CD4-positive, alpha-beta T cell treated with Interleukin-15 for 4 hours (primary cell): ENCODE measurements at regions not wholly inside any gene's neighbourhood (a gene's known extent, or its start where the extent isn't known, plus 50 kb on each side); places are given as distances from the start of the nearest gene placed in this dataset.
"Not testable (repeated sequence)": the region's sequence is repeated elsewhere in the genome, so short reads cannot be mapped to it uniquely, and the experiment has no call there.

Experiments used
- DNase-seq: peaks from one replicate; pipeline ENCODE4 v3.0.0-alpha.2; 2020; ENCODE audit warnings: low spot score

DNA sequence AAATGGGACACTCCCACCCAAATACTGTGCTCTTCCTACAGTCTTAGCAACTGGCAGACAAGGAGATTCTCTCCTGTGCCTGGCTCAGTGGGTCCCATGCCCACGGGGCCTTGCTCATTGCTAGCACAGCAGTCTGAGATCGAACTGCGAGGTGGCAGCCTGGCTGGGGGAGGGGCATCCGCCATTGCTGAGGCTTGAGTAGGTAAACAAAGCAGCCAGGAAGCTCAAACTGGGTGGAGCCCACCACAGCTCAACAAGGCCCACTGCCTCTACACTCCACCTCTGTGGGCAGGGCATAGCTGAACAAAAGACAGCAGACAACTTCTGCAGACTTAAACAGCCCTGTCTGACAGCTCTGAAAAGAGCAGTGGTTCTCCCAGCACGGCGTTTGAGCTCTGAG is 174.8 kb downstream of the COL12A1 start:
- DNase-seq, result not testable (repeated sequence)

GRCh38 chr6:75029333-75029732 is 176.5 kb downstream of the COL12A1 start:
- no peak for DNase-seq

DNA sequence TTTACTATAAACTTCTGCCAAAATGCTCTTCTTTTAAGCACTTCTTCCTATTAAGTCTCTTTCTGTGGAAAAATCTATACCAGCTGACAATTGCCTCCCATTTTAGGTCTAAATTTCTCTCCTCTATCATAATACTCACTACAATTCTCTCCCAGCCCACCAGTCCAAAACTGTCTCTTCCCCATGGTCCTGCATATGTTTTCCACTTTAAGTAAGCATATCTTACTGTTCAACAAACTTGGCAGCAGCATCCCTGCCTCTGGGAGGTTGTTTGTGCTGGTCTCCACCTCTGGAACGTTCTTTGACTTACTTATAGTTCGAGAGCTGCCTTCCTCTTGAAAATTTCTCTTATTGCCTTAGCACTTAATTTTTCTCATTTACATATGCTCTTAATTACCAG is 180.5 kb downstream of the COL12A1 start:
- DNase-seq, result no peak

DNA sequence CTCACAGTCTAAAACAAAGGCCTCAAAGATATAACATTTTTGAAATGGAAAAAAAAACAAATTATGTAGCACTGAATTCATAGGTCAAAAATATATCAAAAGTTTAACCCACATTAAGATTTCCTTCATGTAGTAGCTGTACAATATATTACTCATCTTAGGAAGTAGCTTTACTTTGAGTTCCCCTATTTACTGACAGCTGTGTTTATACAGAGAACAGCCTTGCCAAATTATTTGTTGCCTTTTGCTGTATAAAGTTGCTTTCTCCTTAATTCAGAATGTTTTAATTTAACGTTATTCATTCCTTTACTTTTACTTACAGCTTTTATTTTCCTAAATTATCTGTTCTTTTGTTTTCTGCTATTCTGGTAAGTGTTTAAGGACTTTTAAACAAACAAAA is 181.0 kb downstream of the COL12A1 start:
- DNase-seq, result no peak

- no peak for DNase-seq
Observed at GRCh38 chr6:75023634-75024033, 182.2 kb downstream of the COL12A1 start.

DNA sequence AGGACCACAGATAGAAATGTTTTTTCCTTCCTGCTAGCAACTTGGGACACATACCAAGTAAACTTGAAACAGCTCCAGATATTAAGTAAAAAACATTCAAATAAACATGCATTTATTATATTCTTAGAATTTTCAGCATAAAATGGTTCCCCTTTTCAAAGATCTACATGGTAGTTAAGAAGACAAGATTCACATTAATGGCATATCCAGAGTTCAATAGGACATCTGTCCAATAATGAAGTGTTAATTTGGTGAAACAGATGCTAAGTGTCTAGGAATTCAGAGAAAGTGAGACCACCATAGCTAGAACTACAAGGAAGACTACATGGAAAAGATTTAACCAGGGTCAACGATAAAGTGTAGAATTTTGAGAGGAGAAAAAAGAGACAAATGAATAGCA is 184.9 kb downstream of the COL12A1 start:
- DNase-seq, result no peak

DNA sequence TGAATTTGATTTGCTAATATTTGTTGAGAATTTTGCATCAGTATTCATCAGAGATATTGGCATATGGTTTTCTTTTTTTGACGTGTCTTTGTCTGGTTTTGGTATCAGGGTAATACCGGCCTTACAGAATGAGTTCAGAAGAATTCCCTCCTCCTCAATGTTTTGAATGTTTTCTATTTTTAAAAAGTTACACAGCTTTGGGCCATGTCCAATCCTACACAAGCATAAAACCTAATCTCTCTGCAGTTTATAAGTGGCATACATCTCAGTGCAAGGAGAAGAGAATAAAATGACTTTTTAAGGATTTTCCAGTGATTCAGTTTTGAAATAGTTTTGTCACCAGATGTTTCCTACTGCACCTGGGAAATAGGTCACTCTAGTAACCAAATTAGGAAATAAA is 185.5 kb downstream of the COL12A1 start:
- DNase-seq, result no peak

DNA sequence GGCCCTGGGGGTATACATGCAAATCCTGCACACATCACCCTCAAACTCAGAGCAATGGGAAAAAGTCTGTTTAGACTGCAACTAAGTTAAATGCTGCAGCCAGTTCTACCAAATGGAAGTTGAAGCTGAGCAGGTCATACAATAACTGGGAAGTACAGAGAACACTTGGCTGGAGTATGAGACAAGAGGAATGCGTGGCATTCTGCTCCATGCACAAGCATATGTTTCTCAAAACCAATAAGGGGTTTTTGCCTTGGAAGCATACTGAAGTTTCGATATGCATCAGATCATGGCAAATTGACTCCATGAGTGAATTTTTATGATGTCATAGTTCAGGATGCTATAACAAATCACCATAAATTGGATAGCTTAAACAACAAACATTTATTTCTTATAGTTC is 193.8 kb downstream of the COL12A1 start:
- DNase-seq, result no peak

DNA sequence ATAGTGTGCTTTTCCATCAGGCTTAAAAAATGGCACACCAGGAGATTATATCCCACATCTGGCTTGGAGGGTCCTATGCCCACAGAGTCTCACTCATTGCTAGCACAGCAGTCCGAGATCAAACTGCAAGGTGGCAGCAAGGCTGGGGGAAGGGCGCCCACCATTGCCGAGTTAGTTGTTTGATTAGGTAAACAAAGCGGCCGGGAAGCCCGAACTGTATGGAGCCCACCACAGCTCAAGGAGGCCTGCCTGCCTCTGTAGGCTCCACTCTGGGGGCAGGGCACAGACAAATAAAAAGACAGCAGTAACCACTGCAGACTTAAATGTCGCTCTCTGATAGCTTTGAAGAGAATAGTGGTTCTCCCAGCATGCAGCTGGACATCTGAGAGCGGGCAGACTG is 201.9 kb downstream of the COL12A1 start:
- DNase-seq, result not testable (repeated sequence)

- no peak for DNase-seq
Observed at GRCh38 chr6:74997646-74998045, 208.2 kb downstream of the COL12A1 start.

- no peak for DNase-seq
Observed at GRCh38 chr6:74993136-74993535, 212.7 kb downstream of the COL12A1 start.

GRCh38 chr6:74991573-74992332 is 214.1 kb downstream of the COL12A1 start:
- no peak for DNase-seq

DNA sequence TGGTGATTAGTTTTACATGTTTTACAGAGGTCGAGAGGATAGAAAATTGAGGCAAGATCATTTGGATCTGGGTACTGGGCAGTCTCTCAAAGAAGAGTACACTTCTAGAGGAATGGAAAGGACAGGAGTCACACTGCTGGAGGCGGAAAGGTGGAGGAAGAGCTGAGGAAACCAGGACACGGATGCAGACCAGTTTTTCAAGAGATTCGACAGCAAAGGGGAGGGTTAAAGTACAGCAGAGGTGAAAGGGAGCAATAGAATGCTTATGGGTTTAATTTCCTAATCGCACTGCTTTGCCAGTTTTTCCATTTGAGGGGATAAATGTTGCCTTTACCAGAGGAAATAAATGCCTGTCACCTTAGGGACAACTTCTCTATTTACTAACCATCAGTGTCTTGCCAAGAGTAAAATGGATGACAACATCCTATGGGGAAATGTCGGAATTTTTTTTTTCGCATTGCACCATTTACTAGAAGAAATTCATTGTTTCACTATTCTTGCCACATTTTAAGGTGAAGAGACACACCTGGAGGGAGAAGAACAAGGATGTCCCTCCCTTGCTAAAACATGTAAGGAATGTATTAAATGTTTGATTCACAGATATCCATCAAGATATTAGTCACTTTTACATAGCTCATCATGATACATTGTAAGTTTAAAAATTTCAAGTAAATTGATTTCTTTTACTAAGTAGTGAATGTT is 226.6 kb downstream of the COL12A1 start:
- DNase-seq, result no peak

GRCh38 chr6:74976701-74977100 is 229.2 kb downstream of the COL12A1 start:
- no peak for DNase-seq

DNA sequence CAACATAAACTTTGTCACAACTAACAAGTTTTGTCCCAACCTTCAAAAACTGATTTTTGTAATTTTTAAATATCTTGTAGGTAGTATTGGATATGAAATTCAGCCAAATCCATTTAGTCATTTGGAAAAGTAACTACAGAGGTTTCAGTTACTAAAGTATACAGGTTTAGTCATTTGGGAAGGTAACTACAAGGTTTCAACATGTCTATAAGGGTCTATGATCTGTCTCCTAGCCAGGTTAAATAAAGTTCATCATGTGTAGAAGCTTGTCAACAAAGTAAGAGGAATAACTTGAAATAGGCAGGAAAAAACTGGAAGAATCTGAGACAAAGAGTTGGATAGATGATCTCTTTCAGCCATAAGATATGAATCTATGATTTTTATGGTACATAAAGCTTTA is 229.8 kb downstream of the COL12A1 start:
- no peak for DNase-seq

DNA sequence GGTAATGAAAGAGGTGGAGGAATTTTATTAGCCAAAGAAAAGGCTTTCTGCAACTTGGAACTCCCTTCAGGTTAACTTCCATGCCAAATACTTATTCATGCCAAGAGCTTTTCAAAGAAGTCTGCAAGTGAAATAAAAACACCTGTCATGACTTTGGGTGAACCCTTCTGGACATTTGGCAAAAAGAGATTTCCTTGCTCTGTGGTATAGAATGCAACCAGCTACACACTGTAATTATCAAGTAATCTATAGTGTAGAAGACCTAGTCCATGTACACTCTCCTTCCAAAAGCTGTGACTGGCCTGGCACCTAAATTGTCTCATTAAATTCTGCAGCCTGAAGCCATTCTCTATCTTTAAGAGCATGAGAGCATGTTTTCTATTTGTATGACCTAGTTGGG is 232.3 kb downstream of the COL12A1 start:
- DNase-seq, result no peak

DNA sequence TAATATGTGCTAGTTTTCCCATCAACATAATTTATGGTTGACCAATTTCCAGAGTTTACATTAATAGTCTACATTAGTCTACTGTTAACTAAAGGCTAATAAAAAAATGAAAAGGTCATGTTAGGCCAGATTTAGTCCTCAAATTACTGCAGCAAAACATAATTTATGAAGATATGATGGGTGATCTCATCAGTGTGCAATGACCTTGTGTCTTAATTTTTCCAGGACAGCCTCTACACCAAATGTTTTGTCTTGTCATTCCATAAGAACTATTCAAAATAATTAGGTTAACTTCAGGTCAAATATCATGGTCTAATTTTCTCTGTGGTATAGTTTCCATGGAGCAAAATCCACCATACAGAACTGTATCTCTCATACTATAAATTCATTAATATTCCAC is 234.2 kb downstream of the COL12A1 start:
- no peak for DNase-seq

GRCh38 chr6:74969591-74970267 is 236.1 kb downstream of the COL12A1 start:
- no peak for DNase-seq

- DNase-seq, result no peak
Observed at GRCh38 chr6:74967821-74968220, 238.0 kb downstream of the COL12A1 start.

DNA sequence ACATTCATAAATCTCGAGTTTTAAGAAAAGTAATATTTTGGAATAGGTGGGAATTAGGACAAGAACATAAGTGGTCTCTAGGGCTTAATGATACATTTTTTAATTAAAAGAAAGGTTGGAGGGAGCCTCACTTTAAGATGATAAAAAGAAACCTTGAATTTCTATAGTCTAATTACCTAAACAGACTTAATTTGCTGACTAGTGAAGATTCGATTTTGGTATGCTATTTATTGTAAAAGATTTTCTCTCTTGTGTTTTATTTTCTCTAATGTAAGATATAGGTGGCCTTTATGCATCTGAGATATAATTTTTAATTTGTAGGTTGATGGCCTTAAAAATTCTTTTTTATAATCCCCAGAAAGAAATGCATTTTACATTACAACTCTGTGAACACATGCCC is 239.1 kb downstream of the COL12A1 start:
- no peak for DNase-seq

DNA sequence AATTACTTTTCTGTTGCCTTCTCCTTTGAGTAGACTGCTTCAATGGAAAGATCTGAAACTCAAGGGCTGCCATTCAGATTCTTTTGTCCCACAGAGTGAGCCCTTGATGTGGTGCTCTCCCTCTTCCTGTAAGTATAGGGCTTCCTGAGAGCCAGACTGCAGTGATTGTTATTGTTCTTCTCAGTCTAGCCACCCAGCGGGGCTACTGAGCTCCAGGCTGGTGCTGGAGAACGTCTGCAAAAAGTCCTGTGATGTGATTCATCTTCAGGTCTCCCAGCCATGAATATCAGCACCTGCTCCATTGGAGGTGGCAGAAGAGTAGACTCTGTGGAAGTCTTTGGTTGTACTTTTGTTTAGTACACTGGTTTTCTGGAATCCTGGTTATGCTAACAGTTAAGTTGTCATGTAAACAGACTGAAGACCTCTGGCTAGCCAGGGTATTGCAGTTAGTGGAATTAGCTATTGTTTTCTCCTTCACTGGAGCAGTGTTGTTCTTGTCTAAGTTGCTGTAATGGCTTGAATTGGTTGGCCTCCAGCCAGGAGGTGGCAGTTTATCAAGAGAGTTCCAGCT is 240.9 kb downstream of the COL12A1 start:
- no peak for DNase-seq

DNA sequence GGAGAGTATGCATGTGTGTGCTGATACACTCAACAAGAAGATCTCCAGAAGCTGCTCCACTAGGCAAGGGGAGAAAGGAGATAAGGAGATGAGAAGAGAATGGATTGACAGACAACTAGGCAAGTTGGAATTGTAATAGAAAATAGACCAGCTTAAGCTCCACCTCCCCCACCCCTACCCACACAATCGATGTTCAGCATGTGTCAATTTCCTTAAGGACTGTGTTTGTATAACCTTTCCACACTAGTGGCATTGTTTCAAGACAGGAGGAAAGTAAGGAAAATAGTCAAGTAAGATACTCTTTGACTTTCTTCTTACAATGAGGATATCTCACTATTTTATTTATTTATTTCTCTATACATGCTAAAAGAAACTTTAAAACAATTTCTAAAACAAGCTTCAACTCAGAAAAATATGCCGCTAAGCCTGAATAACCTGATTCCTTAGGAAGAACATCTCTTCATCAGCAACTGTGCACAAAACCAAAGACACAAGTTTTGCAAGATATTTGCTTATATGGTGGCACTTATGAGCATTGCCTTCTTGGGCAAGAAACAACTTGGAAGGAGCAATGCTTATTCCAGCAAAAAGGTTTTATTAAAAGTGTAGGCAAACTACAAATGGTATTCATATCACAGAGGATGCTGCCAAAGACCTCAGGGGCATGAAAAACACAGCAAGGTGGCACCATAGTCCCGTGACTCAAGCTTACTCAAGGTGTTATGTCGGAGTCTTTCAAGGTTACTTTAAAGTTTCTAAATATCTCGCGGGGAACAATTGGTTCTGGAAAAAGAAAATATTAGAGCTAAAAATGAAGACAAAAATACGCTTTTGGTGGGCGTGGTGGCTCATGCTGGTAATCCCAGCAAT is 249.1 kb downstream of the COL12A1 start:
- DNase-seq, result no peak
